ENCODE measurements at regions not wholly inside any gene's neighbourhood (a gene's known extent, or its start where the extent isn't known, plus 50 kb on each side); places are given as distances from the start of the nearest gene placed in this dataset.

DNA sequence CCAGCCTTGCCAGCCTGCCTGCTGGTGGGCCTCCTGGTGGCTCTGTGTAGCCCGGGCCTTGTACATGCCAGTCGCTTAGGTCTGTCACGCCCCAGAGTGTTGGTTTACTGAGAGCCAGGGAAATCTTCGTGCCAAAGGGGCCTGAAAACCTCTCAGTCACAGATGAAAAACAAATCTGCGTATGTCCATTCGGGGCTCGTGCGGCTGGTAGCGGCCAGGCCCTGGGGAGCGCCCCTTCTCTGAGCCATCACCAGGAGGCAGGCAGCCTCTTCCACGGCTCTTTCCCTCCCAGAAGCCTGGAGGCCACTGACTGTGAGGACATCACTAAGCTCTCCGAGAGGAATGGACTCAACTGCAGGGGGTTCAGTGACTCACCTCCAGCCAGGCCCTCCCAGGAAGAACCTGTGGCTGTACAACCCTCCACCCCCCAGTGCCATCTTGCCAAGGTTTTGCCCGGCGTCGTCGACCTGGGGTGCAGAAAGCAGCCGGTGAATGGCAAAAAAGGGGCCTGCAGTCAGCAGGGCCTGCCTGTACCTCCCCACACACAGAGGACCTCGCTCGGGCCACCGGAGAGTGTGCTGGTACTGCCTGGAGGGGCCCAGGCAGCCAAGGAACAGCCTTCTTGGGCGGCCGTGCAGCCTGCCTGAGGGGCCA lies 162.2 kb downstream of the BCOR start:
- no peak for DNase-seq (ENCODE audit: low spot score in 2 of 2)
- no peaks in the 10 kb centered on the region for H3K4me1 ChIP-seq
- H3K36me3 ChIP-seq, result no peaks in the 10 kb centered on the region
- intact Hi-C loops (cut with DNase I; ENCODE audit: low total_unique reads), result no loop called here
- H3K27me3 ChIP-seq, result peaks cover 0 to 31% of the 10 kb centered on the region in 2 donors
- H3K27ac ChIP-seq, result no peak overlapping the region
- no peak for TF ChIP-seq POLR2A (IDR thresholded peaks at IDR 0.05)
- TF ChIP-seq, protein P1, sequence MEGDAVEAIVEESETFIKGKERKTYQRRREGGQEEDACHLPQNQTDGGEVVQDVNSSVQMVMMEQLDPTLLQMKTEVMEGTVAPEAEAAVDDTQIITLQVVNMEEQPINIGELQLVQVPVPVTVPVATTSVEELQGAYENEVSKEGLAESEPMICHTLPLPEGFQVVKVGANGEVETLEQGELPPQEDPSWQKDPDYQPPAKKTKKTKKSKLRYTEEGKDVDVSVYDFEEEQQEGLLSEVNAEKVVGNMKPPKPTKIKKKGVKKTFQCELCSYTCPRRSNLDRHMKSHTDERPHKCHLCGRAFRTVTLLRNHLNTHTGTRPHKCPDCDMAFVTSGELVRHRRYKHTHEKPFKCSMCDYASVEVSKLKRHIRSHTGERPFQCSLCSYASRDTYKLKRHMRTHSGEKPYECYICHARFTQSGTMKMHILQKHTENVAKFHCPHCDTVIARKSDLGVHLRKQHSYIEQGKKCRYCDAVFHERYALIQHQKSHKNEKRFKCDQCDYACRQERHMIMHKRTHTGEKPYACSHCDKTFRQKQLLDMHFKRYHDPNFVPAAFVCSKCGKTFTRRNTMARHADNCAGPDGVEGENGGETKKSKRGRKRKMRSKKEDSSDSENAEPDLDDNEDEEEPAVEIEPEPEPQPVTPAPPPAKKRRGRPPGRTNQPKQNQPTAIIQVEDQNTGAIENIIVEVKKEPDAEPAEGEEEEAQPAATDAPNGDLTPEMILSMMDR (IDR thresholded peaks at IDR 0.05), result no peak
- TF ChIP-seq POLR2AphosphoS5 (IDR thresholded peaks at IDR 0.05), result no peak
- no peaks in the 10 kb centered on the region for H3K9me3 ChIP-seq
- no peak overlapping the region for H3K4me3 ChIP-seq

DNA sequence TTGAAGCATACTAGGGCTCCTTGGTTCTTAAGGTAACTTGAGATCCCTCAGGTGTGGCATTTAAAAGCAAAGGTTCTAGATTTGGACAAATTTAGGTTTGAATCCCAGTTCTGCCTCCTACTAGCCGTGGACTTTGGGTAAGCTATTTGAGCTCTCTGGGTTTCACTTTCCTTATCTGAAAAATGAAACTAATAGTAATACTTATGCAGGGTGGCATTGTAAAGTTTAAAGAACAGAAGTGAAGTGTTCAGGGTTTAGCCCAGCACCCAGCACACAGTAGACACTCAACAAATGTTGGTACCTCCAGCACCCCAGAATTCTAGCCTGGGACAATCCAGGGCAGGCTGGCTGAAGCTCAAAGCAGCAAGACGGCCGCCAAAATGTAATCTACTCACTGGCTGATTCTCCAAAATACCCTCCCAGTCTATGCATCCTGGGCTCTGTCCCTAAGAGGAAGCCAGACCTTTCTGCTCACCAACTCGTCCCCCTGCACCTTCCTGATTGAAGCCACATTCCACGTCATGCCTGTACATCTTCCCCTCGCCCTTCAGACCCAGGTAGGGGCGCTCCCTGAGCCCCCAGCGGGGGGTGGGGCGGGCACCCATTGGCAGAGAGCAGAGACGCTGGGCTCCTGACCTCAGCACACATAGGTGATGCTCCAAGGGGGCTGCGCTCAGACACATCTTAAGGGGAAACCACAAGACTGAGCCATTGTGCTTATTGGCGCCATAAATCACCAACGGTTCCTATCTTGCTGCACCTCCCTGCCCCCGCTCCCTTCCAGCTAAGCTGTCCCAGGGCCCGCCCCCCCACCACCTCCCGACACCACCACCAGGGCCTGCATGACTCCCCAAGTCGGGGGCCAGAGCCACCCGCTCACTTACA lies 160.6 kb downstream of the BCOR start:
- Histone ChIP-seq H3K9me3 (no peaks in the 10 kb centered on the region), H3K4me3 (no peak overlapping the region), H3K4me1 (no peaks in the 10 kb centered on the region), H3K27ac (no peak overlapping the region), H3K27me3 (peaks cover 0 to 42% of the 10 kb centered on the region in 2 donors), H3K36me3 (no peaks in the 10 kb centered on the region)
- intact Hi-C loops (cut with DNase I; ENCODE audit: low total_unique reads), result no loop called here
- TF ChIP-seq POLR2AphosphoS5 (IDR thresholded peaks at IDR 0.05), result no peak
- TF ChIP-seq, protein P1 (IDR thresholded peaks at IDR 0.05), result no peak
- no peak for TF ChIP-seq POLR2A (IDR thresholded peaks at IDR 0.05)
- no peak for DNase-seq (ENCODE audit: low spot score in 2 of 2)

DNA sequence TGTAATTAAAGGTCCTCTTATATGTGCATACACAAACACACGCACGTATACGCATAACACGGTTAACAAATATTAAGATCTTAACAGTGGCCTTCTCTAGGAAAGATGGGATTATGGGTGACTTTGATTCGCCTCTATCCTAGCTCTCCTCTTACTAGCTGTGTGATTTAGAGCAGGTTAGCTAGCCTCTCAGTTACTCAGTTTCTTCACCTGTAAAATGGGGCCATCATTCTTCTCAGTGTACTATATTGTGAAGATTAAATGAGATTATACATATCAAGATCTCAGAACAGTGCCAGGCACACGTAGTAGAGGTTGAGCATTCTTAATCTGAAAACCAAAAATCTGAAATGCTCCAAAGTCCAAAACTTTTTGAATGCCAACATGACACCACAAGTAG lies 159.3 kb downstream of the BCOR start:
- intact Hi-C loops (cut with DNase I; ENCODE audit: low total_unique reads), result no loop called here
- Histone ChIP-seq H3K36me3 (no peaks in the 10 kb centered on the region), H3K4me1 (no peaks in the 10 kb centered on the region), H3K27ac (no peak overlapping the region), H3K4me3 (no peak overlapping the region), H3K9me3 (peaks cover 5 to 6% of the 10 kb centered on the region in 2 donors), H3K27me3 (peaks cover 0 to 41% of the 10 kb centered on the region in 2 donors)
- no peak for DNase-seq (ENCODE audit: low spot score in 2 of 2)
- TF ChIP-seq POLR2A (IDR thresholded peaks at IDR 0.05), result no peak
- TF ChIP-seq POLR2AphosphoS5 (IDR thresholded peaks at IDR 0.05), result no peak
- TF ChIP-seq, protein P1 (IDR thresholded peaks at IDR 0.05), result no peak

DNA sequence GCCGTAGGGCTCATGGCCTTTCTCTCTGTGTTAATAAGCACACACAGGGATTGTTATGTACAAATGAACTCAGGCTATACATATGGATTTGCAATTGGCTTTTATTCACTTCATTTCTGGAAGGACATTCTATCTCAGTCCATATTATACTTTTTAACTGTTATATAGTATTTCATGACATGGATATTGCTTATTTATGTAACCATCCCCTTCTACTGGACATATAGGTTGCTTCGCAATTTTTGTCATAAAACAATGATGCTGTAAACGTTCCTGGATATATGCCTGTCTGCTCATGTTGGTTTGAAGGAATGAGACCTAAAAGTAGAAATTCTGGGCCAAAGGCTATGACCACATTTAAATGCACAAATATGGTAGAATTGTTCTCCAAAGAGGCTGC lies 158.1 kb downstream of the BCOR start:
- no peaks in the 10 kb centered on the region for H3K36me3 ChIP-seq
- H3K4me3 ChIP-seq, result no peak overlapping the region
- TF ChIP-seq POLR2A (IDR thresholded peaks at IDR 0.05) (no peak), POLR2AphosphoS5 (IDR thresholded peaks at IDR 0.05) (no peak)
- TF ChIP-seq, protein P1 (IDR thresholded peaks at IDR 0.05), result no peak
- peaks cover 0 to 29% of the 10 kb centered on the region in 2 donors for H3K27me3 ChIP-seq
- peaks cover 8 to 11% of the 10 kb centered on the region in 2 donors for H3K9me3 ChIP-seq
- intact Hi-C loops (cut with DNase I; ENCODE audit: low total_unique reads), result no loop called here
- DNase-seq (ENCODE audit: low spot score in 2 of 2), result no peak
- no peaks in the 10 kb centered on the region for H3K4me1 ChIP-seq
- no peak overlapping the region for H3K27ac ChIP-seq

DNA sequence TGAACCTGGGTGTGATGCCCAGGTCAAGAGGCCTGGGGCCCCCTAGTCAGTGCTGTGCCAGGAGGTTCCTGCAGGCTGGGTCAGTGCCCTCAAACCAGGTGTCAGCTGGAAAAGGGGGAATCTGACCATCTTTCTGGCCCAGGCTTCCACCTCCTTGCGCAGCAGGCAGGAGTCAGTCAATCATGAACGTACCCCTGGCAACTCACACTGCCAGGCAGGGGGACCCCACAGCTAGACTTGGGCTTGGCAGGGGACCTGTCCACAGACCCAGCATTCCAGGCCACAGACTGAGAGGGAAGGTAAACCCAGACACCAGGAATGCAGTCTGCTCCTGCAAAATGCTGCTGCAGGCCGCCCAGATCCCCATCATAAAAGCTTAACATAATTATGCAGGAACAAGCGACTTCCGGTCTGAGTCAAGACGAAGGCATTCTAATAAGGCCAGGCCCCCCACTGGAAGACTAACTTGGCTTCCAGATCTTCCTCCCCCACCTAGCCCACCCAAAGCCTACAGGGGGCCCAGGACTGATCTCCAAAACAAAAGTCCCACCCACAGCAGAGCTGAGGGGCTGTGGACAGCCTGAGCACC lies 156.3 kb downstream of the BCOR start:
- no peaks in the 10 kb centered on the region for H3K4me1 ChIP-seq
- no peak for TF ChIP-seq POLR2A (IDR thresholded peaks at IDR 0.05)
- TF ChIP-seq, protein P1 (IDR thresholded peaks at IDR 0.05), result no peak
- TF ChIP-seq POLR2AphosphoS5 (IDR thresholded peaks at IDR 0.05), result no peak
- H3K36me3 ChIP-seq, result no peaks in the 10 kb centered on the region
- peaks cover 8 to 11% of the 10 kb centered on the region in 2 donors for H3K9me3 ChIP-seq
- H3K27me3 ChIP-seq, result peaks cover 0 to 30% of the 10 kb centered on the region in 2 donors
- DNase-seq (ENCODE audit: low spot score in 2 of 2), result no peak
- H3K4me3 ChIP-seq, result no peak overlapping the region
- intact Hi-C loops (cut with DNase I; ENCODE audit: low total_unique reads), result no loop called here
- no peak overlapping the region for H3K27ac ChIP-seq
